Activated naive CD8-positive, alpha-beta T cell (primary cell): ENCODE measurements at regions not wholly inside any gene's neighbourhood (a gene's known extent, or its start where the extent isn't known, plus 50 kb on each side); places are given as distances from the start of the nearest gene placed in this dataset.

Experiments
- H3K27ac Mint-ChIP-seq: one replicate; pipeline ENCODE4 v1.8.0; 2021; ENCODE audit warnings: mixed read lengths
- H3K27me3 Mint-ChIP-seq: one replicate; pipeline ENCODE4 v1.8.0; 2021; ENCODE audit warnings: mixed read lengths
- H3K36me3 Mint-ChIP-seq: one replicate; pipeline ENCODE4 v1.8.0; 2021; ENCODE audit warnings: mixed read lengths
- H3K4me1 Mint-ChIP-seq: one replicate; pipeline ENCODE4 v1.8.0; 2021; ENCODE audit warnings: low read depth, mixed read lengths
- H3K4me3 Mint-ChIP-seq: one replicate; pipeline ENCODE4 v1.8.0; 2021; ENCODE audit warnings: mild to moderate bottlenecking, mixed read lengths
- H3K9me3 Mint-ChIP-seq: one replicate; pipeline ENCODE4 v1.8.0; 2021; ENCODE audit warnings: low read depth, mixed read lengths

- no peaks in the 10 kb centered on the region for H3K27me3 Mint-ChIP-seq
- no peaks in the 10 kb centered on the region for H3K36me3 Mint-ChIP-seq
These were observed 424.0 kb upstream of the PDZRN3 start for GRCh38 chr3:74048699-74049098.

GRCh38 chr3:74045000-74045399 lies 420.3 kb upstream of the PDZRN3 start:
- H3K4me3 Mint-ChIP-seq, result no peak overlapping the region
- no peaks in the 10 kb centered on the region for H3K27me3 Mint-ChIP-seq
- H3K36me3 Mint-ChIP-seq, result no peaks in the 10 kb centered on the region
- H3K9me3 Mint-ChIP-seq, result peaks cover 17% of the 10 kb centered on the region
- H3K4me1 Mint-ChIP-seq, result no peaks in the 10 kb centered on the region
- no peak overlapping the region for H3K27ac Mint-ChIP-seq

More at GRCh38 chr3:74048699-74049098, 424.0 kb upstream of the PDZRN3 start:
- H3K9me3 Mint-ChIP-seq, result peaks cover 22% of the 10 kb centered on the region
- no peak overlapping the region for H3K27ac Mint-ChIP-seq
- no peak overlapping the region for H3K4me3 Mint-ChIP-seq
- H3K4me1 Mint-ChIP-seq, result no peaks in the 10 kb centered on the region

- Mint-ChIP-seq H3K4me1 (no peaks in the 10 kb centered on the region), H3K4me3 (no peak overlapping the region), H3K9me3 (peaks cover 9% of the 10 kb centered on the region), H3K27me3 (no peaks in the 10 kb centered on the region), H3K27ac (no peak overlapping the region), H3K36me3 (no peaks in the 10 kb centered on the region)
These were observed 416.4 kb upstream of the PDZRN3 start for GRCh38 chr3:74041068-74041675.

- Mint-ChIP-seq H3K27me3 (no peaks in the 10 kb centered on the region), H3K4me1 (no peaks in the 10 kb centered on the region), H3K4me3 (no peak overlapping the region), H3K36me3 (no peaks in the 10 kb centered on the region), H3K9me3 (peaks cover 5% of the 10 kb centered on the region), H3K27ac (no peak overlapping the region)
These were observed 414.4 kb upstream of the PDZRN3 start for GRCh38 chr3:74039105-74039504.

- Mint-ChIP-seq H3K9me3 (peaks cover under 1% of the 10 kb centered on the region), H3K4me3 (no peak overlapping the region), H3K4me1 (no peaks in the 10 kb centered on the region), H3K27ac (no peak overlapping the region), H3K27me3 (no peaks in the 10 kb centered on the region), H3K36me3 (no peaks in the 10 kb centered on the region)
These were observed 411.8 kb upstream of the PDZRN3 start for GRCh38 chr3:74036568-74036967.

- Mint-ChIP-seq H3K9me3 (peaks cover 4% of the 10 kb centered on the region), H3K27me3 (no peaks in the 10 kb centered on the region), H3K4me1 (no peaks in the 10 kb centered on the region), H3K4me3 (no peak overlapping the region), H3K36me3 (no peaks in the 10 kb centered on the region), H3K27ac (no peak overlapping the region)
These were observed 411.4 kb upstream of the PDZRN3 start for GRCh38 chr3:74036102-74036501.

GRCh38 chr3:74033806-74034205 lies 409.1 kb upstream of the PDZRN3 start:
- H3K27me3 Mint-ChIP-seq, result no peaks in the 10 kb centered on the region
- H3K4me1 Mint-ChIP-seq, result no peaks in the 10 kb centered on the region
- H3K4me3 Mint-ChIP-seq, result no peak overlapping the region
- H3K9me3 Mint-ChIP-seq, result peaks cover 9% of the 10 kb centered on the region
- H3K27ac Mint-ChIP-seq, result no peak overlapping the region
- no peaks in the 10 kb centered on the region for H3K36me3 Mint-ChIP-seq

GRCh38 chr3:74033381-74033780 lies 408.6 kb upstream of the PDZRN3 start:
- Mint-ChIP-seq H3K4me1 (no peaks in the 10 kb centered on the region), H3K4me3 (no peak overlapping the region), H3K27me3 (no peaks in the 10 kb centered on the region), H3K36me3 (no peaks in the 10 kb centered on the region), H3K27ac (no peak overlapping the region), H3K9me3 (peaks cover 9% of the 10 kb centered on the region)

- H3K36me3 Mint-ChIP-seq, result no peaks in the 10 kb centered on the region
- no peak overlapping the region for H3K4me3 Mint-ChIP-seq
- no peak overlapping the region for H3K27ac Mint-ChIP-seq
- no peaks in the 10 kb centered on the region for H3K4me1 Mint-ChIP-seq
- no peaks in the 10 kb centered on the region for H3K27me3 Mint-ChIP-seq
- peaks cover 9% of the 10 kb centered on the region for H3K9me3 Mint-ChIP-seq
These were observed 402.4 kb upstream of the PDZRN3 start for GRCh38 chr3:74027121-74027520.

- Mint-ChIP-seq H3K9me3 (peaks cover 5% of the 10 kb centered on the region), H3K36me3 (no peaks in the 10 kb centered on the region), H3K27me3 (no peaks in the 10 kb centered on the region), H3K4me3 (no peak overlapping the region), H3K4me1 (no peaks in the 10 kb centered on the region), H3K27ac (no peak overlapping the region)
These were observed 398.7 kb upstream of the PDZRN3 start for GRCh38 chr3:74023395-74023794.

- Mint-ChIP-seq H3K27ac (no peak overlapping the region), H3K9me3 (peaks cover 5% of the 10 kb centered on the region), H3K27me3 (no peaks in the 10 kb centered on the region), H3K36me3 (no peaks in the 10 kb centered on the region), H3K4me3 (no peak overlapping the region), H3K4me1 (no peaks in the 10 kb centered on the region)
These were observed 396.7 kb upstream of the PDZRN3 start for GRCh38 chr3:74021449-74021848.

GRCh38 chr3:74009961-74010844 lies 385.5 kb upstream of the PDZRN3 start:
- no peaks in the 10 kb centered on the region for H3K27me3 Mint-ChIP-seq
- H3K36me3 Mint-ChIP-seq, result no peaks in the 10 kb centered on the region
- H3K4me1 Mint-ChIP-seq, result no peaks in the 10 kb centered on the region
- no peak overlapping the region for H3K27ac Mint-ChIP-seq
- H3K9me3 Mint-ChIP-seq, result no peaks in the 10 kb centered on the region
- H3K4me3 Mint-ChIP-seq, result no peak overlapping the region

GRCh38 chr3:74004386-74004785 lies 379.6 kb upstream of the PDZRN3 start:
- Mint-ChIP-seq H3K4me3 (no peak overlapping the region), H3K27me3 (no peaks in the 10 kb centered on the region)

GRCh38 chr3:74003734-74004133 lies 379.0 kb upstream of the PDZRN3 start:
- Mint-ChIP-seq H3K4me3 (no peak overlapping the region), H3K36me3 (no peaks in the 10 kb centered on the region), H3K27me3 (no peaks in the 10 kb centered on the region), H3K9me3 (peaks cover 13% of the 10 kb centered on the region), H3K4me1 (no peaks in the 10 kb centered on the region), H3K27ac (no peak overlapping the region)

More at GRCh38 chr3:74004386-74004785, 379.6 kb upstream of the PDZRN3 start:
- Mint-ChIP-seq H3K9me3 (peaks cover 13% of the 10 kb centered on the region), H3K36me3 (no peaks in the 10 kb centered on the region), H3K4me1 (no peaks in the 10 kb centered on the region), H3K27ac (no peak overlapping the region)

- Mint-ChIP-seq H3K4me1 (no peaks in the 10 kb centered on the region), H3K27me3 (no peaks in the 10 kb centered on the region), H3K27ac (no peak overlapping the region), H3K4me3 (no peak overlapping the region), H3K36me3 (no peaks in the 10 kb centered on the region), H3K9me3 (peaks cover 24% of the 10 kb centered on the region)
These were observed 376.7 kb upstream of the PDZRN3 start for GRCh38 chr3:74001436-74001835.
